HG03135 (cell line): ENCODE measurements at regions not wholly inside any gene's neighbourhood (a gene's known extent, or its start where the extent isn't known, plus 50 kb on each side); places are given as distances from the start of the nearest gene placed in this dataset.
"Not testable (repeated sequence)": the region's sequence is repeated elsewhere in the genome, so short reads cannot be mapped to it uniquely, and the experiment has no call there.

Experiments used
- ATAC-seq: cut with Tn5 transposase; IDR thresholded peaks from one replicate; pipeline ENCODE4 v1.9.1; 2021; ENCODE audit warnings: mild to moderate bottlenecking, moderate library complexity; ENCODE audit not compliant: unreplicated experiment

DNA sequence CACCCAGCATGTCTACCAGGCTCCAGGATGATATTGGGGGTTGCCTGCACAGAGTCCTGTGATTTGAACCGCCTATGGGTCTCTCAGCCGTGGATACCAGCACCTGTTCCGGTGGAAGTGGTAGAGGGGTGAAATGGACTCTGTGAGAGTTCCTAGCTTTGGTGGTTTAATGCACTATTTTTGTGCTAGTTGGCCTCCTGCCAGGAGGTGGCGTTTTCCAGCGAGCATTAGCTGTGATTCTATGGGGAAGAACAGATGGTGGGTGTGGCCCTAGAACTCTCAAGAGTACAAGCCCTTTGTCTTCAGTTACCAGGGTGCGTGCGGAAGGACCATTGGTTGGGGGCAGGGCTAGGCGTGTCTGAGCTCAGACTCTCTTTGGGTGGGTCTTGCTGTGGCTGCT lies 316.9 kb upstream of the AMOT start:
- ATAC-seq, result no peak

- ATAC-seq, result not testable (repeated sequence)
Observed at GRCh38 chrX:113154315-113154714, 313.7 kb upstream of the AMOT start.

- no peak for ATAC-seq
Observed at GRCh38 chrX:113136836-113137235, 296.2 kb upstream of the AMOT start.

GRCh38 chrX:113133316-113133715 lies 292.7 kb upstream of the AMOT start:
- no peak for ATAC-seq

- ATAC-seq, result no peak
Observed at GRCh38 chrX:113124693-113125092, 284.1 kb upstream of the AMOT start.

- no peak for ATAC-seq
Observed at GRCh38 chrX:113075521-113075920, 234.9 kb upstream of the AMOT start.

DNA sequence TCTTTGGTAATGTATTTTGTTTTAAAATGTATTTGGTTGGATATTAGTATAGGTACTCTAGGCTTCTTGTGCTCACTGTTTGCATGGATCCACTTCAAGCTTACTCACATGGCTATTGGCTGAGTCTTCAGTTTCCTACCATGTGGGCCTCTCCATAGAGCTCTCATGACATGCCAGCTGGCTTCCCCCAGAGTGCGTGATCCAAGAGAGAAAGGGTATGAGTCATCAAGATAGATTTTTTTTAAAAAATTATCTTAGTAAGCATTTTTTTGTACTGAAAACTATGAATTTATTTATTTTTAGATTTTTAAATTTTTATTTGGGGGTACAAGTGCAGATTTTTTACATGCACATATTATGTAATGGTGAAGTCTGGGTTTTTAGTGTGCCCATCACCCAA lies 219.1 kb upstream of the AMOT start:
- no peak for ATAC-seq

GRCh38 chrX:113058634-113059033 lies 218.0 kb upstream of the AMOT start:
- ATAC-seq, result no peak

- no peak for ATAC-seq
Observed at GRCh38 chrX:113048896-113049295, 208.3 kb upstream of the AMOT start.

GRCh38 chrX:113048480-113048879 lies 207.8 kb upstream of the AMOT start:
- ATAC-seq, result no peak

- ATAC-seq, result no peak
Observed at GRCh38 chrX:113033966-113034680, 193.5 kb upstream of the AMOT start.

DNA sequence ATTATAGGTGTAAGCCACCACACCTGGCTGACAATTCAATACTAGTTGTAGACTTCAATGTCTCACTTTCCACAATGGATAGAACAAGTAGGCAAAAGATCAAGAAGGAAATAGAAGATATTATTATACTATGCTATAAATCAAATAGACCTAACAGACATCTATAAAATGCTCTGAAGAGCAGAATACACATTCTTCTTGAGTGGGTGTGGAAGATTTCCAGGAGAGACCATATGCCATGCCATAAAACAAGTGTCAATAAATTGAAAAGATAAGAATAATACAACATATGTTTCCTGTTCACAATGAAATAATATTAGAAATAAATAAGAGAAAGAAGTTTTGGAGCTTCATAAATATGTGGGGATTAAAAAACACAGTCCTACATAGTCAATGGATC lies 179.3 kb upstream of the AMOT start:
- ATAC-seq, result no peak

DNA sequence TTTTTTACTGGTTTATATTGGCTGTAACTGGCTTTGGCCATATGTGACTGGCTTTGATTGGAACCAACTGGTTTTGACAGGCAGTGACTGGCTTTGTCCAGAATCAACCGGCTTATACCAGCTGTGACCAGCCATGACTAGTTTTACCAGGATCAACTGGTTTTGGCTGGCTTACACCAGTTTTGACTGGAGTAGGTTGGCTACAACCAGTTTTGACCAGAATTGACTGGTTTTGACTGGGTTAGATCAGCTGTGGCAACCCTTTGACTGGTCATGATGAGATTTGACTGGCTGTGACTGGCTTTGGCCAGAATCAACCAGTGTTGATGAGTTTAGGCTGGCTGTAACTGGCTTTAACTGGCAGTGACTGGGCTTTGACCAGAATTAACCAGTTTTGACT lies 169.2 kb upstream of the AMOT start:
- ATAC-seq, result no peak

DNA sequence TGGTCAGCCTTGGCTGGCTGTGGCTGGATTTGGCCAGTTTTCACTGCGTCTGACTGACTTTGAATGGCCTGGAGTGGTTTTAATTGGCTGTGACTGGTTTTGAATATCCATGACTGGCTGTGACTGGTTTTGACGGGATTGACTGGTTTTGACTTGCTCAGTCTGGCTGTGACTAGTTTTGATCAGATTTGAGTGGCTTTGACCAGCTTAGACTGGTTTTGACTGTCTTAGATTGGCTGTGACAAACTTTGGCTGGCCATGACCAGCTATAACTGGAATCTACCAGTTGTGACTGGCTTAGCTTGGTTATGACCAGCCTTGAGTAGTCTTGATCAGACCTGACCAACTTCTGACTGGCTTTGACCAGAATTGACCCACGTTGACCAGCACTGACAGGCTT lies 168.4 kb upstream of the AMOT start:
- ATAC-seq, result no peak

- no peak for ATAC-seq
Observed at GRCh38 chrX:113001836-113002235, 161.2 kb upstream of the AMOT start.

GRCh38 chrX:112997991-112998390 lies 157.4 kb upstream of the AMOT start:
- no peak for ATAC-seq

DNA sequence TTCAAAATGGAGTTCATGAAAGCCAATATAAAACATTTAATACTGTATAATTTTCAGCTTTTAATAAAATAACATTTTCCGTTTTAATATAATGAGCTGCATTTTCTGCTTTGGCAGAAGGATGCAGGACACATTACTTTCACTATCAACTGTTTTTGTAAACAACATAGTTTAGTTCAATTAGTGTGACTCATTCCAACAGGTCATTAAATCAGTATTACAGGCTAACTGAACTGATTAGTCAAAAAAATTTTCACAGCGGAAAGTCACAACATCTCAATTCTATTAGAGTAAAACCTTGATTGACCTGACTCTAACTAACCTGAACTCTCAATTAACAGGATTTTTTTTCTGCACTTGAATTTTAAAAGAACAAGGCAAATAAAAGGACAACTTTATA lies 151.2 kb upstream of the AMOT start:
- ATAC-seq, result no peak

DNA sequence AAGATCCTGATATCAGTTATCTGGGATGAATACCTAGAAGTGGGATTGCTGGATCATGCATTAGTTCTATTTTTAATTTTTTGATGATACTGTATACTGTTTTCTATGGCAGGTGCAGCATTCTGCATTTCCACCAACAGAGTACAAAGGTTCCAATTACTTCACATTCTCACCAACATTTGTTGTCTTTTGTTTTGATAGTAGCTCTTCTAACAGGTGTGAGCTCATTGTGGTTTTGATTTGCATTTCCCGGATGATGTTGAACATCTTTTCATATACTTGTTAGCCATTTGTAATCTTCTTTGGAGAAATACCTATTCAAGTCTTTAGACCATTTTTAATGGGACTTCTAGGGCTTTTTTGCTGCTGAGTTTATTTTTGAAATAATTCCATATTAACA lies 139.2 kb upstream of the AMOT start:
- ATAC-seq, result no peak

- ATAC-seq, result no peak
Observed at GRCh38 chrX:112968351-112969133, 127.9 kb upstream of the AMOT start.

DNA sequence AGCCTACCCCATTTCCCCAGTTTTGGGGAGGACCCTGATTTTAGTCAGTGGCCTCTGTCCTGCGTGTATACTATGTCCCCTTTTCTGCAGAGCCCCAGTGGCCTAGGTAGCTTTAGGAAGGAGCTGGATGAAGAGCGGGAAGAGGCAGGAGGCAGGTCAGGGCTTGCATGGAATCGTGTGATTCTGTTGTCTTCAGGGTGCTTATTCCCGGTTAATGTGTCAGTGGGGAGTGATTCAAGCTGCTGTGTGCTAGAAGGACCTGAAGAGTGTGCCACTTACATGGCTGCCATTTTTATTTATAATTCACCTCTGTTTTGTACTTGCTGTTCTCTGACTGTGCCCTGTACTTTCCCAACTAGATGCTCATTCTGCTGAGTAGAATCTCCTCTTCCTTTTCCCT lies 127.3 kb upstream of the AMOT start:
- ATAC-seq, result no peak

DNA sequence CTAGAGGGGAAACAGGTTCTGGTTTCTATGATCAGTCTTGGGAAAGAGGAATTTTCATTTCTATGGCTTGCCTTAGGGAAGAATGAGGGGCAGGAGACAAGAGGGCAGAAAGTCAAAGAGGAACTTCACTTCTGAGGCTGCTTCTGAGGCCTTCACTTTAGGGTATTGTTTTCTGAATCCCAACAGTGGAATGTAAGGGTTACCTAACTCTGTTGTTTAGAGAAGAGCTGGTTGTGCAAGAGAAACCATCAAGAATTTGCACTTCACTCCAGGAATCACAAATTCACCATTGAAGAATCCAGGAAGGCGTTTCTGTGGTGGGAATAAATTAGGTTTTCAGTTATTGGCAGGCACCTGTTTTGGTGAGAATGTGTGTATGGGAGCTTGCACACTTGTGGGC lies 126.7 kb upstream of the AMOT start:
- ATAC-seq, result no peak

- no peak for ATAC-seq
Observed at GRCh38 chrX:112961981-112962380, 121.3 kb upstream of the AMOT start.
